Erythroblast (primary cell): ENCODE measurements at regions not wholly inside any gene's neighbourhood (a gene's known extent, or its start where the extent isn't known, plus 50 kb on each side); places are given as distances from the start of the nearest gene placed in this dataset.

Source experiments
- GATA1 ChIP-seq: IDR thresholded peaks from 2 replicates; pipeline ENCODE4 v1.6.1; 2011; ENCODE audit warnings: low read depth, mild to moderate bottlenecking, control low read depth, low read length, moderate library complexity
- POLR2A ChIP-seq: IDR thresholded peaks from 2 replicates; pipeline ENCODE4 v1.6.1; 2011; ENCODE audit warnings: mild to moderate bottlenecking, low read length

GRCh38 chr1:189350983-189351616 is 1126.6 kb downstream of the BRINP3 start:
- TF ChIP-seq POLR2A (no peak), GATA1 (no peak)
